ENCODE measurements at regions not wholly inside any gene's neighbourhood (a gene's known extent, or its start where the extent isn't known, plus 50 kb on each side); places are given as distances from the start of the nearest gene placed in this dataset.

GRCh38 chr4:60461551-60461950 lies 738.6 kb upstream of the ADGRL3 start:
- no peak for TF ChIP-seq CTCF (IDR thresholded peaks at IDR 0.05 in 2 of 3, conservative IDR thresholded peaks at IDR 0.05 in 1 of 3; ENCODE audit: control insufficient read depth in 2 of 3, extremely low read depth in 1 of 3, insufficient read depth in 1 of 3, low read depth in 3 of 3, low read length in 3 of 3)
- TF ChIP-seq POLR2A (IDR thresholded peaks at IDR 0.05; ENCODE audit: low read depth, low read length): no peak
- no peak for TF ChIP-seq JUND (IDR thresholded peaks at IDR 0.05; ENCODE audit: low read depth, low read length)
- no peak for TF ChIP-seq ETV6 (conservative IDR thresholded peaks at IDR 0.05 in 1 of 2, IDR thresholded peaks at IDR 0.05 in 1 of 2; ENCODE audit: borderline replicate concordance in 1 of 2, low read depth in 1 of 2)
- no peak for TF ChIP-seq RELA (IDR thresholded peaks at IDR 0.05; ENCODE audit: borderline replicate concordance, partially characterized antibody)
- TF ChIP-seq, protein P1, sequence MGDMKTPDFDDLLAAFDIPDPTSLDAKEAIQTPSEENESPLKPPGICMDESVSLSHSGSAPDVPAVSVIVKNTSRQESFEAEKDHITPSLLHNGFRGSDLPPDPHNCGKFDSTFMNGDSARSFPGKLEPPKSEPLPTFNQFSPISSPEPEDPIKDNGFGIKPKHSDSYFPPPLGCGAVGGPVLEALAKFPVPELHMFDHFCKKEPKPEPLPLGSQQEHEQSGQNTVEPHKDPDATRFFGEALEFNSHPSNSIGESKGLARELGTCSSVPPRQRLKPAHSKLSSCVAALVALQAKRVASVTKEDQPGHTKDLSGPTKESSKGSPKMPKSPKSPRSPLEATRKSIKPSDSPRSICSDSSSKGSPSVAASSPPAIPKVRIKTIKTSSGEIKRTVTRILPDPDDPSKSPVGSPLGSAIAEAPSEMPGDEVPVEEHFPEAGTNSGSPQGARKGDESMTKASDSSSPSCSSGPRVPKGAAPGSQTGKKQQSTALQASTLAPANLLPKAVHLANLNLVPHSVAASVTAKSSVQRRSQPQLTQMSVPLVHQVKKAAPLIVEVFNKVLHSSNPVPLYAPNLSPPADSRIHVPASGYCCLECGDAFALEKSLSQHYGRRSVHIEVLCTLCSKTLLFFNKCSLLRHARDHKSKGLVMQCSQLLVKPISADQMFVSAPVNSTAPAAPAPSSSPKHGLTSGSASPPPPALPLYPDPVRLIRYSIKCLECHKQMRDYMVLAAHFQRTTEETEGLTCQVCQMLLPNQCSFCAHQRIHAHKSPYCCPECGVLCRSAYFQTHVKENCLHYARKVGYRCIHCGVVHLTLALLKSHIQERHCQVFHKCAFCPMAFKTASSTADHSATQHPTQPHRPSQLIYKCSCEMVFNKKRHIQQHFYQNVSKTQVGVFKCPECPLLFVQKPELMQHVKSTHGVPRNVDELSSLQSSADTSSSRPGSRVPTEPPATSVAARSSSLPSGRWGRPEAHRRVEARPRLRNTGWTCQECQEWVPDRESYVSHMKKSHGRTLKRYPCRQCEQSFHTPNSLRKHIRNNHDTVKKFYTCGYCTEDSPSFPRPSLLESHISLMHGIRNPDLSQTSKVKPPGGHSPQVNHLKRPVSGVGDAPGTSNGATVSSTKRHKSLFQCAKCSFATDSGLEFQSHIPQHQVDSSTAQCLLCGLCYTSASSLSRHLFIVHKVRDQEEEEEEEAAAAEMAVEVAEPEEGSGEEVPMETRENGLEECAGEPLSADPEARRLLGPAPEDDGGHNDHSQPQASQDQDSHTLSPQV (IDR thresholded peaks at IDR 0.05): no peak
- TF ChIP-seq TCF12 (IDR thresholded peaks at IDR 0.05; ENCODE audit: low read depth, low read length): no peak

Measured in GM12878 (cell line).